ENCODE measurements at regions not wholly inside any gene's neighbourhood (a gene's known extent, or its start where the extent isn't known, plus 50 kb on each side); places are given as distances from the start of the nearest gene placed in this dataset.

DNA sequence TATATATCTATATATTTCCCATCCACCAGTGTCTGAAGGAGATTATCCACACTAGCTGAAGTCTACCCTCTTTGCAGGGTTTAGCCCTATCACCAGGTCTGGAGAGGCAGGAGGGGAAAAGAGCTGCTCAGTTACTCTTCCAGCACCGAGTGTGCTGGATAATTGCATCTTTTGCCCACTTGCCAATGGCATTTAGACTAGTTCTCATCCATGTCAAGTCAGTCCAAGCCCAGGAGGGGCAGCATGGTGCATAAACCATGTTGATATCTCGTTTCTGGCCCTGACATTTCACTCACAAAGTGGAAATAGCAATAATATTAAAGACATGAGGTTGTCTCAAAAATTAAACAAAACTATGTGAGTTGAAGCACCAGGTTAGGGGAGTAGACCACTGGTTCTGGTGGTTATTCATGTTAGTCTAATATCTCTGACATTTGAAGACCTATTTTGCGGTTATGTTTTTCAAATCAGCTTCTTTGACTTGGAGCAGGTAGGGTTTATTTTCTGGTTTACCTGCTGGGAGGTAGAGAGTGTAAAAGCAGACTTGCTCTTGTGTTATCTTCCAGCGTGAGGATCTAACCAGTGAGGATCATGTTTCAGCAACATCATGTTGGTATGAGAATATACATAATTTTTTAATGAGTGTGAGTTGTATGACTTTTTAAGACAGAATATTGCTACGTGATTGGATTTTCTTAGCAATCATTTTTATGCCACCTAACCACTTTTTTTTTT lies 273.2 kb upstream of the KIRREL3 start (continued):
- no peak for TF ChIP-seq NR2C2 (IDR thresholded peaks at IDR 0.05; ENCODE audit: borderline replicate concordance, control insufficient read depth, insufficient read length, low read depth)
- TF ChIP-seq BACH1 (IDR thresholded peaks at IDR 0.05; ENCODE audit: borderline replicate concordance), result no peak
- TF ChIP-seq, protein P1, sequence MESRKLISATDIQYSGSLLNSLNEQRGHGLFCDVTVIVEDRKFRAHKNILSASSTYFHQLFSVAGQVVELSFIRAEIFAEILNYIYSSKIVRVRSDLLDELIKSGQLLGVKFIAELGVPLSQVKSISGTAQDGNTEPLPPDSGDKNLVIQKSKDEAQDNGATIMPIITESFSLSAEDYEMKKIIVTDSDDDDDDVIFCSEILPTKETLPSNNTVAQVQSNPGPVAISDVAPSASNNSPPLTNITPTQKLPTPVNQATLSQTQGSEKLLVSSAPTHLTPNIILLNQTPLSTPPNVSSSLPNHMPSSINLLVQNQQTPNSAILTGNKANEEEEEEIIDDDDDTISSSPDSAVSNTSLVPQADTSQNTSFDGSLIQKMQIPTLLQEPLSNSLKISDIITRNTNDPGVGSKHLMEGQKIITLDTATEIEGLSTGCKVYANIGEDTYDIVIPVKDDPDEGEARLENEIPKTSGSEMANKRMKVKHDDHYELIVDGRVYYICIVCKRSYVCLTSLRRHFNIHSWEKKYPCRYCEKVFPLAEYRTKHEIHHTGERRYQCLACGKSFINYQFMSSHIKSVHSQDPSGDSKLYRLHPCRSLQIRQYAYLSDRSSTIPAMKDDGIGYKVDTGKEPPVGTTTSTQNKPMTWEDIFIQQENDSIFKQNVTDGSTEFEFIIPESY (IDR thresholded peaks at IDR 0.05), result no peak
- no peak for TF ChIP-seq EED (IDR thresholded peaks at IDR 0.05; ENCODE audit: low read depth)

DNA sequence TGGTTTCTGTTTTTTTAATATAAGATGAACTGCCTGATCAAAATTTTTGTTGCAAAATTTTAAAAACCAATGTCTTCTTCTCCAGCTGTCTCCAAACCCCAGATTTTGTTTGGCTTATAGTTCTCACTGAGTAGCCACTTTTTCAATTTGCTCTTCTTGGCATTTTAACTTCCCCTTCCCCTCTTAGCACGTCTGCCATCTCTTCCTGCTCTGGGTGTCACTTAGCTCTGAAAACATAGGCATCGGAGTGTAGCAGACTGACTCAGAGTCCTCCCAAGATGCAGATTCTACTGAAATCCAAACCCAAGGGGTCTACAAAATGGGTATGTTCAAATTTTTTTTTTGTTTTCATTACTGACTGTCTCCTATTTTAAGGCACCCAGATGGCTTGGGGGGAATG lies 270.3 kb upstream of the KIRREL3 start:
- intact Hi-C loops (cut with micrococcal nuclease; ENCODE audit: unreplicated experiment), result no loop called here
- H3K9me3 ChIP-seq (replicated peaks; ENCODE audit: control insufficient read depth, insufficient read depth, low read length), result no peaks in the 10 kb centered on the region
- no peak overlapping the region for H3K4me3 ChIP-seq
- H3K36me3 ChIP-seq (ENCODE audit: control insufficient read depth in 2 of 2, insufficient read depth in 2 of 2, low read length in 1 of 2), result no peaks in the 10 kb centered on the region
- no peaks in the 10 kb centered on the region for H3K27me3 ChIP-seq (replicated peaks in 1 of 2; ENCODE audit: control insufficient read depth in 2 of 2, insufficient read depth in 2 of 2, low read length in 1 of 2)
- SMC1A ChIA-PET (ENCODE audit: uncharacterized antibody, unreplicated experiment), result no interaction called here
- ATAC-seq (no peak), DNase-seq (ENCODE audit: low read depth, low spot score) (no peak), FAIRE-seq (no peak)
- no peak for TF ChIP-seq GATAD2B (conservative IDR thresholded peaks at IDR 0.05; ENCODE audit: low read depth)
- H4K20me1 ChIP-seq (ENCODE audit: control insufficient read depth, insufficient read depth), result no peaks in the 10 kb centered on the region
- no peak overlapping the region for H2AFZ ChIP-seq (ENCODE audit: control insufficient read depth, low read depth, low read length)
- POLR2A ChIA-PET, result no interaction called here
- no peaks in the 10 kb centered on the region for H3K4me1 ChIP-seq (ENCODE audit: control insufficient read depth, insufficient read depth, low read length)
- CTCF ChIA-PET, result no interaction called here
- 7% methylated on average over 2 of the region's 2 CpGs for WGBS (ENCODE audit: insufficient coverage, insufficient replicate concordance, low lambda C conversion rate, missing lambda C conversion rate)
- H3K79me2 ChIP-seq (ENCODE audit: control insufficient read depth, insufficient read depth, low read length), result no peaks in the 10 kb centered on the region
- in situ Hi-C loops (cut with MboI), result no loop called here
- no peak overlapping the region for H3K9ac ChIP-seq (ENCODE audit: control insufficient read depth, insufficient read depth, low read length)
- BruUV-seq (replicated peaks), result no TSS peak
- RAD21 ChIA-PET (ENCODE audit: unreplicated experiment), result no interaction called here
- H3K27ac ChIP-seq (ENCODE audit: control insufficient read depth, insufficient read depth), result no peak overlapping the region
- H3K4me2 ChIP-seq (ENCODE audit: control insufficient read depth, insufficient read depth), result no peak overlapping the region

Data from GM12878 (cell line).